OCI-LY1 (cell line): ENCODE measurements at regions not wholly inside any gene's neighbourhood (a gene's known extent, or its start where the extent isn't known, plus 50 kb on each side); places are given as distances from the start of the nearest gene placed in this dataset.

Experiments used
- H2AFZ ChIP-seq: fragments of 200-600 bp; sonication (generic), shearing (Covaris generic); 2 replicates; pipeline ENCODE4 v1.6.0; 2014; ENCODE audit warnings: antibody characterized with exemption, mild to moderate bottlenecking, low read length
- H3F3A ChIP-seq: fragments of 200-600 bp; sonication (generic), shearing (Covaris generic); 2 replicates; pipeline ENCODE4 v1.6.0; 2014; ENCODE audit warnings: mild to moderate bottlenecking, antibody characterized with exemption, low read length, moderate library complexity; ENCODE audit not compliant: insufficient read depth
- H3K27ac ChIP-seq: fragments of 200-600 bp; sonication (generic); 2 replicates; pipeline ENCODE4 v1.5.1; 2014; ENCODE audit warnings: low read length, mixed run types, mild to moderate bottlenecking, low read depth; ENCODE audit not compliant: poor library complexity, severe bottlenecking
- H3K27me3 ChIP-seq: fragments of 200-600 bp; sonication (generic); 2 replicates; pipeline ENCODE4 v1.6.0; 2014; ENCODE audit warnings: antibody characterized with exemption, mild to moderate bottlenecking, low read length, moderate library complexity; ENCODE audit not compliant: insufficient read depth
- H3K36me3 ChIP-seq: fragments of 200-600 bp; sonication (generic); 2 replicates; pipeline ENCODE4 v1.6.1; 2014; ENCODE audit warnings: mild to moderate bottlenecking, antibody characterized with exemption, low read length, moderate library complexity, mixed read lengths; ENCODE audit not compliant: insufficient read depth
- H3K4me1 ChIP-seq: fragments of 200-600 bp; sonication (generic); 2 replicates; pipeline ENCODE4 v1.5.1; 2014; ENCODE audit warnings: mild to moderate bottlenecking, low read length, moderate library complexity; ENCODE audit not compliant: insufficient read depth, severe bottlenecking
- H3K4me2 ChIP-seq: fragments of 200-600 bp; sonication (generic), shearing (Covaris generic); 2 replicates; pipeline ENCODE4 v1.6.1; 2014; ENCODE audit warnings: low read length
- H3K4me3 ChIP-seq: fragments of 200-600 bp; sonication (generic); 2 replicates; pipeline ENCODE4 v1.5.1; 2014; ENCODE audit warnings: low read length, low read depth, mild to moderate bottlenecking, mixed read lengths; ENCODE audit not compliant: poor library complexity, severe bottlenecking
- H3K79me2 ChIP-seq: fragments of 200-600 bp; shearing (Covaris generic); 2 replicates; pipeline ENCODE4 v1.6.1; 2016; ENCODE audit warnings: mixed run types, low read length, mixed read lengths; ENCODE audit not compliant: insufficient read depth
- H3K9ac ChIP-seq: fragments of 200-600 bp; sonication (generic), shearing (Covaris generic); 2 replicates; pipeline ENCODE4 v1.6.1; 2014; ENCODE audit warnings: mild to moderate bottlenecking, low read length, mixed read lengths
- H3K9me2 ChIP-seq: fragments of 200-600 bp; sonication (generic), shearing (Covaris generic); 2 replicates; pipeline ENCODE4 v1.6.1; 2014; ENCODE audit warnings: low read depth, mild to moderate bottlenecking, low read length, mixed read lengths
- H3K9me3 ChIP-seq: fragments of 200-600 bp; shearing (Covaris generic); 2 replicates; pipeline ENCODE4 v1.6.1; 2014; ENCODE audit warnings: low read length, mixed read lengths
- H4K20me1 ChIP-seq: fragments of 200-600 bp; sonication (generic), shearing (Covaris generic); 2 replicates; pipeline ENCODE4 v1.6.0; 2016; ENCODE audit warnings: mild to moderate bottlenecking, low read length; ENCODE audit not compliant: insufficient read depth
- EZH2 ChIP-seq: fragments of 200-600 bp; sonication (generic), shearing (Covaris generic); IDR thresholded peaks from 2 replicates; pipeline ENCODE4 v1.8.0; 2017; ENCODE audit warnings: borderline replicate concordance, mixed run types, mild to moderate bottlenecking, antibody characterized with exemption, low read length, moderate library complexity, mixed read lengths
- TF ChIP-seq, protein P1 (sequence below): fragments of 200-600 bp; sonication (generic), shearing (Covaris generic); IDR thresholded peaks from 2 replicates; pipeline ENCODE4 v1.5.1; 2017; ENCODE audit warnings: mild to moderate bottlenecking, antibody characterized with exemption, low read length, moderate library complexity, mixed read lengths

DNA sequence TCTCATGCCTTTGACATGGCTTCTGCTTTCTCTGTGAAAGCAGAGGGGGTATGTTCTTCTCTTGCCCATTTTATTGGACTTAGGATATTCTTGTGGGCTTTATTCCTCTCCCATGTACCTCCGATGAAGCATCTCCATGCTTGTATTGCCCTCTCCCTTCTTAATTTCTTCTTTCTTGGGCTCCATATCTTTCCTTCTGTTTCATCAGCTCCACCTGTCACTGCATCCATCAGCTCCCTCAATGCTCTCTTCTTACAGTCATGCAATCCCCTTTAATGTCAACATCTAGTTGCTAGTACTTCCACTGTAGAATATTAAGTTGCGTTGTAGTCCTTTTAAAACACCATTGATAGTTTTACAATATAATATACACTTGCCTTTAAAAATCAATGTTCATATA is 257.6 kb downstream of the GPAT3 start:
- Histone ChIP-seq H3K4me3 (no peak overlapping the region), H3K27ac (no peak overlapping the region)

DNA sequence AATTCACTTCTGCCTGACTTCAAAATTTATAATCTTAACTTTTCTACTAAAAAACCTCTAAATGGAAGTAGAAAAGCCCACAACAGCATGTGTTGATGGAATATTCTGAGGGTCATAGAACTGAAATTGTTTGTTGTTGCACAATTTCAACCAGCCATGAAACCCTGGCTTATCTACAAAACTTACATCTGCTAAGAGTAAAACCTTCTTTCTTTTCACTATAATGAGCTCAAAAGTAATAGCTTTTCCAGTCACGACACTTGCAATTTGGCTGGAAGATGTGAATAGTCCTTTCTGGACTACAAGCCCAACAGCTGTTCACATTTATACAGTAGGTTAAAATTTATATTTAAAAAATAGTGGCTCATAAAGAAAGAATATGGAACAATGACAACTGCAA is 250.0 kb downstream of the GPAT3 start:
- TF ChIP-seq EZH2 = no peak
- TF ChIP-seq, protein P1, sequence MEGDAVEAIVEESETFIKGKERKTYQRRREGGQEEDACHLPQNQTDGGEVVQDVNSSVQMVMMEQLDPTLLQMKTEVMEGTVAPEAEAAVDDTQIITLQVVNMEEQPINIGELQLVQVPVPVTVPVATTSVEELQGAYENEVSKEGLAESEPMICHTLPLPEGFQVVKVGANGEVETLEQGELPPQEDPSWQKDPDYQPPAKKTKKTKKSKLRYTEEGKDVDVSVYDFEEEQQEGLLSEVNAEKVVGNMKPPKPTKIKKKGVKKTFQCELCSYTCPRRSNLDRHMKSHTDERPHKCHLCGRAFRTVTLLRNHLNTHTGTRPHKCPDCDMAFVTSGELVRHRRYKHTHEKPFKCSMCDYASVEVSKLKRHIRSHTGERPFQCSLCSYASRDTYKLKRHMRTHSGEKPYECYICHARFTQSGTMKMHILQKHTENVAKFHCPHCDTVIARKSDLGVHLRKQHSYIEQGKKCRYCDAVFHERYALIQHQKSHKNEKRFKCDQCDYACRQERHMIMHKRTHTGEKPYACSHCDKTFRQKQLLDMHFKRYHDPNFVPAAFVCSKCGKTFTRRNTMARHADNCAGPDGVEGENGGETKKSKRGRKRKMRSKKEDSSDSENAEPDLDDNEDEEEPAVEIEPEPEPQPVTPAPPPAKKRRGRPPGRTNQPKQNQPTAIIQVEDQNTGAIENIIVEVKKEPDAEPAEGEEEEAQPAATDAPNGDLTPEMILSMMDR = no peak
- H3K27me3 ChIP-seq = peaks cover 2% of the 10 kb centered on the region; the same call in 1 of the 2 replicates
- no peaks in the 10 kb centered on the region for H3K79me2 ChIP-seq

More for the DNA sequence above, 257.6 kb downstream of the GPAT3 start:
- Histone ChIP-seq H3K4me2 (no peak overlapping the region), H3K4me1 (no peaks in the 10 kb centered on the region), H3K9me2 (no peaks in the 10 kb centered on the region), H3K36me3 (no peaks in the 10 kb centered on the region), H4K20me1 (no peaks in the 10 kb centered on the region), H3K79me2 (no peaks in the 10 kb centered on the region), H2AFZ (no peak overlapping the region), H3K9ac (no peak overlapping the region), H3K27me3 (no peaks in the 10 kb centered on the region), H3K9me3 (no peaks in the 10 kb centered on the region), H3F3A (no peaks in the 10 kb centered on the region)
- TF ChIP-seq, protein P1 = no peak
- no peak for TF ChIP-seq EZH2

DNA sequence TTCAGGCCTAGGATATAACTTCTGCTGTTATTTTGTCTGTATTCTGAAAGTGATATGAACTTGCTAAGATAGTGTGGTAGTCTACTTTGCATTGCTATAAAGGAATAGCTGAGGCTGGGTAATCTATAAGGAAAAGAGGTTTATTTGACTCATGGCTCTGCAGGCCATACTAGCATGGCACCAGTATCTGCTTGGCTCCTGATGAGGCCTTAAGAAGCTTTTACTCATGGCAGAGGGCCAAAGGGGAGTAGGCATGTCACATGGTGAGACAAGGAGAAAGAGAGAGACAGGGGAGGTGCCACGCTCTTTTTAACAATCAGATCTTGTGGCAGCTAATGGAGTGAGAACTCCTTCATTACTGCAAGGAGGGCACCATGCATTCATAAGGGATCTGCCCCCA is 247.3 kb downstream of the GPAT3 start:
- peaks cover 2% of the 10 kb centered on the region; the same call in 1 of the 2 replicates for H3K27me3 ChIP-seq
- no peaks in the 10 kb centered on the region for H3K36me3 ChIP-seq
- no peaks in the 10 kb centered on the region for H4K20me1 ChIP-seq
- H3F3A ChIP-seq = no peaks in the 10 kb centered on the region
- H3K9me3 ChIP-seq = no peaks in the 10 kb centered on the region
- no peak overlapping the region for H3K4me2 ChIP-seq
- H3K4me3 ChIP-seq = no peak overlapping the region
- H3K9ac ChIP-seq = no peak overlapping the region
- no peaks in the 10 kb centered on the region for H3K4me1 ChIP-seq
- no peaks in the 10 kb centered on the region for H3K79me2 ChIP-seq
- TF ChIP-seq, protein P1 = no peak
- TF ChIP-seq EZH2 = no peak
- no peak overlapping the region for H3K27ac ChIP-seq
- H3K9me2 ChIP-seq = no peaks in the 10 kb centered on the region
- H2AFZ ChIP-seq = no peak overlapping the region

More for the DNA sequence above, 250.0 kb downstream of the GPAT3 start:
- no peak overlapping the region for H3K9ac ChIP-seq
- H4K20me1 ChIP-seq = no peaks in the 10 kb centered on the region
- H3K9me2 ChIP-seq = no peaks in the 10 kb centered on the region
- H3K27ac ChIP-seq = no peak overlapping the region
- no peak overlapping the region for H3K4me2 ChIP-seq
- no peaks in the 10 kb centered on the region for H3K9me3 ChIP-seq
- H3K4me1 ChIP-seq = no peaks in the 10 kb centered on the region
- no peak overlapping the region for H3K4me3 ChIP-seq
- no peaks in the 10 kb centered on the region for H3F3A ChIP-seq
- H2AFZ ChIP-seq = no peak overlapping the region
- H3K36me3 ChIP-seq = no peaks in the 10 kb centered on the region
